B cell (primary cell): ENCODE measurements at regions not wholly inside any gene's neighbourhood (a gene's known extent, or its start where the extent isn't known, plus 50 kb on each side); places are given as distances from the start of the nearest gene placed in this dataset.

ENCODE experiments used
- CTCF ChIP-seq: fragments of 200-600 bp; IDR thresholded peaks from one replicate; pipeline ENCODE4 v1.8.0; 2022; ENCODE audit warnings: antibody characterized with exemption, mild to moderate bottlenecking
- EZH2 ChIP-seq: IDR thresholded peaks from 2 replicates; pipeline ENCODE4 v1.6.1; 2012; ENCODE audit warnings: borderline replicate concordance, low read depth, mild to moderate bottlenecking, moderate library complexity, low read length; ENCODE audit not compliant: insufficient read depth, poor library complexity, severe bottlenecking

GRCh38 chr13:108070491-108070890 lies 144.8 kb downstream of the LIG4 start:
- TF ChIP-seq EZH2, result no peak
- TF ChIP-seq CTCF, result no peak
